H9 (cell line): ENCODE measurements at regions not wholly inside any gene's neighbourhood (a gene's known extent, or its start where the extent isn't known, plus 50 kb on each side); places are given as distances from the start of the nearest gene placed in this dataset.

Source experiments
- DNase-seq: peaks from one replicate; pipeline ENCODE4 v3.0.0-alpha.2; 2017
- H2AFZ ChIP-seq: one replicate; pipeline ENCODE4 v1.6.1; 2013; ENCODE audit warnings: mild to moderate bottlenecking, low read length, control low read depth, moderate library complexity
- H2AK5ac ChIP-seq: 2 replicates; pipeline ENCODE4 v1.6.1; 2013; ENCODE audit warnings: low read length, control low read depth, mixed read lengths; ENCODE audit not compliant: insufficient read length
- H2BK120ac ChIP-seq: one replicate; pipeline ENCODE4 v1.6.1; 2013; ENCODE audit warnings: low read depth, mild to moderate bottlenecking, low read length, control low read depth, inconsistent platforms; ENCODE audit not compliant: poor library complexity, severe bottlenecking
- H2BK12ac ChIP-seq: 2 replicates; pipeline ENCODE4 v1.6.1; 2013; ENCODE audit warnings: low read length, control low read depth, mixed read lengths, low read depth; ENCODE audit not compliant: insufficient read length
- H2BK15ac ChIP-seq: 2 replicates; pipeline ENCODE4 v1.6.1; 2013; ENCODE audit warnings: low read depth, low read length, control low read depth
- H2BK20ac ChIP-seq: one replicate; pipeline ENCODE4 v1.6.1; 2013; ENCODE audit warnings: low read depth, mild to moderate bottlenecking, low read length, control low read depth, inconsistent platforms; ENCODE audit not compliant: poor library complexity, severe bottlenecking
- H2BK5ac ChIP-seq: 2 replicates; pipeline ENCODE4 v1.6.1; 2013; ENCODE audit warnings: low read length, control low read depth, mixed read lengths; ENCODE audit not compliant: insufficient read length
- H3K14ac ChIP-seq: 2 replicates; pipeline ENCODE4 v1.6.1; 2013; ENCODE audit warnings: low read length, control low read depth; ENCODE audit not compliant: insufficient read depth
- H3K18ac ChIP-seq: 2 replicates; pipeline ENCODE4 v1.6.1; 2013; ENCODE audit warnings: low read depth, mild to moderate bottlenecking, mixed read lengths, low read length, control low read depth; ENCODE audit not compliant: insufficient read length
- H3K23ac ChIP-seq: 2 replicates; pipeline ENCODE4 v1.6.1; 2013; ENCODE audit warnings: low read length, control low read depth, mixed read lengths, low read depth; ENCODE audit not compliant: insufficient read length
- H3K23me2 ChIP-seq: 2 replicates; pipeline ENCODE4 v1.6.1; 2013; ENCODE audit warnings: low read depth, mild to moderate bottlenecking, mixed read lengths, low read length, control low read depth; ENCODE audit not compliant: insufficient read length, poor library complexity, severe bottlenecking
- H3K27ac ChIP-seq: 2 replicates; pipeline ENCODE4 v1.5.1; 2013; ENCODE audit warnings: low read length, control low read depth, mixed read lengths, low read depth; ENCODE audit not compliant: insufficient read length
- H3K27me3 ChIP-seq: 2 replicates; pipeline ENCODE4 v1.6.1; 2013; ENCODE audit warnings: low read length, control low read depth, inconsistent platforms; ENCODE audit not compliant: insufficient read depth
- H3K4ac ChIP-seq: 2 replicates; pipeline ENCODE4 v1.6.1; 2013; ENCODE audit warnings: low read depth, mild to moderate bottlenecking, control low read depth, inconsistent platforms, low read length, moderate library complexity
- H3K4me1 ChIP-seq: 2 replicates; pipeline ENCODE4 v1.6.1; 2013; ENCODE audit warnings: low read length, control low read depth, inconsistent platforms; ENCODE audit not compliant: insufficient read depth
- H3K4me2 ChIP-seq: 2 replicates; pipeline ENCODE4 v1.6.1; 2013; ENCODE audit warnings: low read length, control low read depth, mixed read lengths; ENCODE audit not compliant: insufficient read length, insufficient read depth
- H3K56ac ChIP-seq: 2 replicates; pipeline ENCODE4 v1.6.1; 2013; ENCODE audit warnings: low read depth, mild to moderate bottlenecking, mixed read lengths, low read length, control low read depth; ENCODE audit not compliant: insufficient read length
- H3K79me1 ChIP-seq: 2 replicates; pipeline ENCODE4 v1.6.1; 2013; ENCODE audit warnings: low read depth, mild to moderate bottlenecking, moderate library complexity, low read length, control low read depth, inconsistent platforms; ENCODE audit not compliant: insufficient read depth, poor library complexity, severe bottlenecking
- H3K79me2 ChIP-seq: 2 replicates; pipeline ENCODE4 v1.6.1; 2013; ENCODE audit warnings: low read length, control low read depth, inconsistent platforms; ENCODE audit not compliant: insufficient read depth
- H3K9ac ChIP-seq: 2 replicates; pipeline ENCODE4 v1.6.1; 2013; ENCODE audit warnings: low read length, control low read depth, mixed read lengths; ENCODE audit not compliant: insufficient read length; ENCODE audit errors: extremely low read depth
- H3K9me3 ChIP-seq: one replicate; pipeline ENCODE4 v1.6.1; 2013; ENCODE audit warnings: low read depth, low read length, inconsistent platforms; ENCODE audit not compliant: control insufficient read depth
- H3T11ph ChIP-seq: one replicate; pipeline ENCODE4 v1.6.1; 2013; ENCODE audit warnings: mild to moderate bottlenecking, low read length, control low read depth, inconsistent platforms
- H4K20me1 ChIP-seq: one replicate; pipeline ENCODE4 v1.6.1; 2013; ENCODE audit not compliant: control insufficient read depth, insufficient read length, insufficient read depth
- H4K5ac ChIP-seq: 2 replicates; pipeline ENCODE4 v1.6.1; 2013; ENCODE audit warnings: low read depth, mild to moderate bottlenecking, mixed read lengths, low read length, control low read depth; ENCODE audit not compliant: insufficient read length
- H4K8ac ChIP-seq: replicated peaks from 2 replicates; pipeline ENCODE4 v1.6.1; 2013; ENCODE audit warnings: low read length, control low read depth, mixed read lengths, low read depth; ENCODE audit not compliant: insufficient read length
- H4K91ac ChIP-seq: 2 replicates; pipeline ENCODE4 v1.6.1; 2013; ENCODE audit warnings: low read depth, mild to moderate bottlenecking, moderate library complexity, mixed read lengths, low read length, control low read depth; ENCODE audit not compliant: insufficient read length
- H3K27ac Mint-ChIP-seq, 3 experiments: 2 replicates in 2 of 3; 3 replicates in 1 of 3; pipeline ENCODE4 v1.8.0; 2020 to 2021; ENCODE audit warnings: mixed read lengths in 3 of 3, mild to moderate bottlenecking in 1 of 3, moderate library complexity in 1 of 3
- H3K27me3 Mint-ChIP-seq: 2 replicates; pipeline ENCODE4 v1.8.0; 2021; ENCODE audit warnings: low read depth, mild to moderate bottlenecking, moderate library complexity, mixed read lengths
- H3K36me3 Mint-ChIP-seq, 3 experiments: 2 replicates in 2 of 3; 3 replicates in 1 of 3; pipeline ENCODE4 v1.8.0; 2020 to 2021; ENCODE audit warnings: low read depth in 3 of 3, mixed read lengths in 3 of 3; ENCODE audit not compliant: insufficient read depth in 1 of 3
- H3K4me1 Mint-ChIP-seq, 2 experiments: 2 replicates each; pipeline ENCODE4 v1.8.0; 2020; ENCODE audit warnings: mixed read lengths in 2 of 2
- H3K4me3 Mint-ChIP-seq, 2 experiments: 2 replicates in 1 of 2; 3 replicates in 1 of 2; pipeline ENCODE4 v1.8.0; 2020 to 2021; ENCODE audit warnings: mild to moderate bottlenecking in 2 of 2, mixed read lengths in 2 of 2, moderate library complexity in 1 of 2
- H3K9me3 Mint-ChIP-seq, 2 experiments: 2 replicates in 1 of 2; 3 replicates in 1 of 2; pipeline ENCODE4 v1.8.0; 2020; ENCODE audit warnings: mild to moderate bottlenecking in 2 of 2, mixed read lengths in 2 of 2, moderate library complexity in 1 of 2
- CTCF ChIP-seq: fragments of 200-600 bp; sonication (generic); conservative IDR thresholded peaks from 3 replicates; pipeline ENCODE4 v1.8.0; 2021; ENCODE audit warnings: antibody characterized with exemption, mild to moderate bottlenecking
- WGBS: extraction: QIAGEN DNeasy Blood & Tissue Kit; methylation state at CpG from one replicate; pipeline ENCODE4 v1.1.7; 2013; ENCODE audit warnings: missing lambda C conversion rate, low lambda C conversion rate, mixed read lengths; ENCODE audit not compliant: insufficient read length; ENCODE audit errors: extremely low coverage; 5-methylcytosine and 5-hydroxymethylcytosine counted together

- DNase-seq = no peak
- H3K4ac ChIP-seq = no peak overlapping the region
- H2AK5ac ChIP-seq = no peak overlapping the region
- no peak overlapping the region for H2BK15ac ChIP-seq
- no peaks in the 10 kb centered on the region for H3K4me1 ChIP-seq
- H3K27ac ChIP-seq = no peak overlapping the region
- H3K4me1 Mint-ChIP-seq = no peaks in the 10 kb centered on the region
- H3K79me2 ChIP-seq = no peaks in the 10 kb centered on the region
- H3K9me3 ChIP-seq = no peaks in the 10 kb centered on the region
- H3K9ac ChIP-seq = no peak overlapping the region
- H3T11ph ChIP-seq = no peak overlapping the region
- no peaks in the 10 kb centered on the region for H4K20me1 ChIP-seq
- WGBS = no CpG with 5 or more reads among the region's 1 CpG
- H3K9me3 Mint-ChIP-seq = peaks cover 72 to 80% of the 10 kb centered on the region in 2 experiments
- H3K18ac ChIP-seq = no peak overlapping the region
- H2BK20ac ChIP-seq = no peak overlapping the region
- H3K27me3 Mint-ChIP-seq = no peaks in the 10 kb centered on the region; the same call in 1 of the 2 replicates
- no peak overlapping the region for H2BK120ac ChIP-seq
- no peak overlapping the region for H2AFZ ChIP-seq
- no peak overlapping the region for H4K91ac ChIP-seq
- H3K23ac ChIP-seq = no peak overlapping the region
- no peak overlapping the region for H3K56ac ChIP-seq
- no peak for TF ChIP-seq CTCF
- H3K27me3 ChIP-seq = no peaks in the 10 kb centered on the region
- no peak overlapping the region for H3K14ac ChIP-seq
- H3K23me2 ChIP-seq = no peaks in the 10 kb centered on the region
- no peak overlapping the region for H2BK12ac ChIP-seq
- no peak overlapping the region for H4K8ac ChIP-seq
- H3K36me3 Mint-ChIP-seq = no peaks in the 10 kb centered on the region; a peak in 2 of 7 replicates
- no peak overlapping the region for H4K5ac ChIP-seq
- no peaks in the 10 kb centered on the region for H3K79me1 ChIP-seq
- H3K27ac Mint-ChIP-seq = no peak overlapping the region
- H2BK5ac ChIP-seq = no peak overlapping the region
- no peak overlapping the region for H3K4me2 ChIP-seq
- no peak overlapping the region for H3K4me3 Mint-ChIP-seq
Measured at GRCh38 chrX:25640276-25640675, 497.9 kb upstream of the MAGEB18 start.
